Keratinocyte (primary cell): ENCODE measurements at regions not wholly inside any gene's neighbourhood (a gene's known extent, or its start where the extent isn't known, plus 50 kb on each side); places are given as distances from the start of the nearest gene placed in this dataset.

Experiments used
- EZH2 ChIP-seq: IDR thresholded peaks from one replicate; pipeline ENCODE4 v1.6.1; 2012; ENCODE audit warnings: inconsistent platforms, mild to moderate bottlenecking, low read length, moderate library complexity
- TF ChIP-seq, protein P1 (sequence below), 3 experiments: IDR thresholded peaks in 1 of 3; conservative IDR thresholded peaks in 1 of 3; optimal IDR thresholded peaks in 1 of 3; 2 replicates in 2 of 3; 3 replicates in 1 of 3; pipeline versions ENCODE3 to v1.5.1; 2011; ENCODE audit warnings: low read length in 3 of 3, mild to moderate bottlenecking in 3 of 3, moderate library complexity in 2 of 3, control low read depth in 1 of 3, inconsistent platforms in 1 of 3; ENCODE audit not compliant: insufficient read depth in 2 of 3; ENCODE audit errors: extremely low read depth in 1 of 3

GRCh38 chr2:191625016-191625415, 52.9 kb upstream of the NABP1 start:
- TF ChIP-seq, protein P1, sequence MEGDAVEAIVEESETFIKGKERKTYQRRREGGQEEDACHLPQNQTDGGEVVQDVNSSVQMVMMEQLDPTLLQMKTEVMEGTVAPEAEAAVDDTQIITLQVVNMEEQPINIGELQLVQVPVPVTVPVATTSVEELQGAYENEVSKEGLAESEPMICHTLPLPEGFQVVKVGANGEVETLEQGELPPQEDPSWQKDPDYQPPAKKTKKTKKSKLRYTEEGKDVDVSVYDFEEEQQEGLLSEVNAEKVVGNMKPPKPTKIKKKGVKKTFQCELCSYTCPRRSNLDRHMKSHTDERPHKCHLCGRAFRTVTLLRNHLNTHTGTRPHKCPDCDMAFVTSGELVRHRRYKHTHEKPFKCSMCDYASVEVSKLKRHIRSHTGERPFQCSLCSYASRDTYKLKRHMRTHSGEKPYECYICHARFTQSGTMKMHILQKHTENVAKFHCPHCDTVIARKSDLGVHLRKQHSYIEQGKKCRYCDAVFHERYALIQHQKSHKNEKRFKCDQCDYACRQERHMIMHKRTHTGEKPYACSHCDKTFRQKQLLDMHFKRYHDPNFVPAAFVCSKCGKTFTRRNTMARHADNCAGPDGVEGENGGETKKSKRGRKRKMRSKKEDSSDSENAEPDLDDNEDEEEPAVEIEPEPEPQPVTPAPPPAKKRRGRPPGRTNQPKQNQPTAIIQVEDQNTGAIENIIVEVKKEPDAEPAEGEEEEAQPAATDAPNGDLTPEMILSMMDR (optimal IDR thresholded peaks at IDR 0.05 in 1 of 3, IDR thresholded peaks at IDR 0.05 in 1 of 3, conservative IDR thresholded peaks at IDR 0.05 in 1 of 3; ENCODE audit: extremely low read depth in 1 of 3, insufficient read depth in 2 of 3, low read length in 3 of 3) = no peak
- no peak for TF ChIP-seq EZH2
